ENCODE measurements at regions not wholly inside any gene's neighbourhood (a gene's known extent, or its start where the extent isn't known, plus 50 kb on each side); places are given as distances from the start of the nearest gene placed in this dataset.

- TF ChIP-seq CTCF (IDR thresholded peaks at IDR 0.05) (no peak), ZFX (IDR thresholded peaks at IDR 0.05; ENCODE audit: borderline replicate concordance) (no peak)
These were observed 318.2 kb downstream of the TNS1 start for GRCh38 chr2:217684431-217685254.
